ENCODE measurements at regions not wholly inside any gene's neighbourhood (a gene's known extent, or its start where the extent isn't known, plus 50 kb on each side); places are given as distances from the start of the nearest gene placed in this dataset.

- no peaks in the 10 kb centered on the region for H3K36me3 ChIP-seq (ENCODE audit: control insufficient read depth in 4 of 4, insufficient read depth in 3 of 4, low read depth in 1 of 4, low read length in 3 of 4)
- WGBS = 55% methylated on average over 2 of the region's 2 CpGs
These were observed 570.2 kb downstream of the SLITRK1 start for GRCh38 chr13:83311886-83312577.

More at GRCh38 chr13:83311886-83312577, 570.2 kb downstream of the SLITRK1 start:
- H3K9ac ChIP-seq (ENCODE audit: low read depth in 1 of 2, low read length in 2 of 2) = no peak overlapping the region
- H3K27me3 ChIP-seq (ENCODE audit: control insufficient read depth in 4 of 4, insufficient read depth in 4 of 4, low read length in 3 of 4) = no peaks in the 10 kb centered on the region
- H3K9me3 ChIP-seq (ENCODE audit: control insufficient read depth in 4 of 4, low read length in 3 of 4) = peaks cover 0 to 4% (median 0%) of the 10 kb centered on the region in 4 donors
- TF ChIP-seq TAF1 (conservative IDR thresholded peaks at IDR 0.05) (no peak), ATF3 (IDR thresholded peaks at IDR 0.05) (no peak), RAD21 (IDR thresholded peaks at IDR 0.05) (no peak), EGR1 (IDR thresholded peaks at IDR 0.05; ENCODE audit: low read depth in 2 of 2) (no peak), HNF4G (IDR thresholded peaks at IDR 0.05) (no peak), FOXA1 (IDR thresholded peaks at IDR 0.05) (no peak), SP1 (IDR thresholded peaks at IDR 0.05) (no peak), HNF4A (conservative IDR thresholded peaks at IDR 0.05) (no peak), JUND (IDR thresholded peaks at IDR 0.05) (no peak), REST (IDR thresholded peaks at IDR 0.05) (no peak)
- TF ChIP-seq, protein P1, sequence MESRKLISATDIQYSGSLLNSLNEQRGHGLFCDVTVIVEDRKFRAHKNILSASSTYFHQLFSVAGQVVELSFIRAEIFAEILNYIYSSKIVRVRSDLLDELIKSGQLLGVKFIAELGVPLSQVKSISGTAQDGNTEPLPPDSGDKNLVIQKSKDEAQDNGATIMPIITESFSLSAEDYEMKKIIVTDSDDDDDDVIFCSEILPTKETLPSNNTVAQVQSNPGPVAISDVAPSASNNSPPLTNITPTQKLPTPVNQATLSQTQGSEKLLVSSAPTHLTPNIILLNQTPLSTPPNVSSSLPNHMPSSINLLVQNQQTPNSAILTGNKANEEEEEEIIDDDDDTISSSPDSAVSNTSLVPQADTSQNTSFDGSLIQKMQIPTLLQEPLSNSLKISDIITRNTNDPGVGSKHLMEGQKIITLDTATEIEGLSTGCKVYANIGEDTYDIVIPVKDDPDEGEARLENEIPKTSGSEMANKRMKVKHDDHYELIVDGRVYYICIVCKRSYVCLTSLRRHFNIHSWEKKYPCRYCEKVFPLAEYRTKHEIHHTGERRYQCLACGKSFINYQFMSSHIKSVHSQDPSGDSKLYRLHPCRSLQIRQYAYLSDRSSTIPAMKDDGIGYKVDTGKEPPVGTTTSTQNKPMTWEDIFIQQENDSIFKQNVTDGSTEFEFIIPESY (IDR thresholded peaks at IDR 0.05) = no peak
- TF ChIP-seq, protein P2, sequence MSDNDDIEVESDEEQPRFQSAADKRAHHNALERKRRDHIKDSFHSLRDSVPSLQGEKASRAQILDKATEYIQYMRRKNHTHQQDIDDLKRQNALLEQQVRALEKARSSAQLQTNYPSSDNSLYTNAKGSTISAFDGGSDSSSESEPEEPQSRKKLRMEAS (IDR thresholded peaks at IDR 0.05) = no peak
- TF ChIP-seq, protein P3, sequence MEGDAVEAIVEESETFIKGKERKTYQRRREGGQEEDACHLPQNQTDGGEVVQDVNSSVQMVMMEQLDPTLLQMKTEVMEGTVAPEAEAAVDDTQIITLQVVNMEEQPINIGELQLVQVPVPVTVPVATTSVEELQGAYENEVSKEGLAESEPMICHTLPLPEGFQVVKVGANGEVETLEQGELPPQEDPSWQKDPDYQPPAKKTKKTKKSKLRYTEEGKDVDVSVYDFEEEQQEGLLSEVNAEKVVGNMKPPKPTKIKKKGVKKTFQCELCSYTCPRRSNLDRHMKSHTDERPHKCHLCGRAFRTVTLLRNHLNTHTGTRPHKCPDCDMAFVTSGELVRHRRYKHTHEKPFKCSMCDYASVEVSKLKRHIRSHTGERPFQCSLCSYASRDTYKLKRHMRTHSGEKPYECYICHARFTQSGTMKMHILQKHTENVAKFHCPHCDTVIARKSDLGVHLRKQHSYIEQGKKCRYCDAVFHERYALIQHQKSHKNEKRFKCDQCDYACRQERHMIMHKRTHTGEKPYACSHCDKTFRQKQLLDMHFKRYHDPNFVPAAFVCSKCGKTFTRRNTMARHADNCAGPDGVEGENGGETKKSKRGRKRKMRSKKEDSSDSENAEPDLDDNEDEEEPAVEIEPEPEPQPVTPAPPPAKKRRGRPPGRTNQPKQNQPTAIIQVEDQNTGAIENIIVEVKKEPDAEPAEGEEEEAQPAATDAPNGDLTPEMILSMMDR (IDR thresholded peaks at IDR 0.05; ENCODE audit: low read depth, low read length, missing input control) = no peak
- H3K4me1 ChIP-seq (ENCODE audit: control insufficient read depth in 4 of 4, insufficient read depth in 4 of 4, low read length in 3 of 4) = no peaks in the 10 kb centered on the region
- no peak overlapping the region for H3K4me3 ChIP-seq (ENCODE audit: low read depth in 1 of 3, low read length in 3 of 3)
- no peak overlapping the region for H3K27ac ChIP-seq (ENCODE audit: low read depth in 1 of 2, low read length in 2 of 2)
- no peak for DNase-seq (ENCODE audit: low spot score)
